HCT116 (cell line): ENCODE measurements at regions not wholly inside any gene's neighbourhood (a gene's known extent, or its start where the extent isn't known, plus 50 kb on each side); places are given as distances from the start of the nearest gene placed in this dataset.

Source experiments
- ATAC-seq: fragments of 200-7000 bp; cut with Tn5 transposase; 2 replicates; pipeline ENCODE4 v1.9.1; 2020; ENCODE audit warnings: mild to moderate bottlenecking, moderate library complexity
- BruUV-seq: library from RNA; stranded (reverse); fragments of 400-500 nt; replicated peaks from 2 replicates; lab custom pipeline; 2021; lab: Mats Ljungman, UMichigan
- CTCF ChIA-PET: fragments of 300-600 bp; sonication (Branson Sonifier 250); formaldehyde crosslinking; loops from one replicate; lab custom pipeline; 2021; ENCODE audit warnings: antibody characterized with exemption; lab: Charles Lee
- POLR2A ChIA-PET: fragments of 300-600, 350-600 bp; sonication (Branson Sonifier 250); formaldehyde crosslinking; loops from one replicate; lab custom pipeline; 2021; ENCODE audit warnings: antibody characterized with exemption; lab: Charles Lee
- RAD21 ChIA-PET, 2 experiments: fragments of 300-600 bp; sonication (Branson Sonifier 250); formaldehyde crosslinking; loops; one replicate each; lab custom pipeline; 2023; ENCODE audit warnings: low total read pairs in 2 of 2; ENCODE audit not compliant: uncharacterized antibody in 2 of 2, unreplicated experiment in 2 of 2, low non-redundant PET in 1 of 2; lab: Charles Lee
- DNase-seq: peaks from one replicate; pipeline ENCODE4 v3.0.0-alpha.2; 2010; ENCODE audit warnings: low read depth, low spot score
- H2AFZ ChIP-seq: fragments of 200-600 bp; shearing (Covaris generic), sonication (generic); 2 replicates; pipeline ENCODE4 v1.6.1; 2017; ENCODE audit warnings: low read depth, mixed run types, mixed read lengths, antibody characterized with exemption, low read length; ENCODE audit not compliant: poor library complexity, severe bottlenecking
- H3K27ac ChIP-seq: 2 replicates; pipeline ENCODE4 v1.5.1; 2012; ENCODE audit warnings: low read depth, low read length
- H3K27me3 ChIP-seq: fragments of 200-600 bp; sonication (generic); 2 replicates; pipeline ENCODE4 v1.6.1; 2016; ENCODE audit warnings: mixed run types, low read length, mixed read lengths; ENCODE audit not compliant: insufficient read depth
- H3K36me3 ChIP-seq, 2 experiments: fragments of 200-500 bp in 1 of 2; fragments of 200-600 bp in 1 of 2; sonication (Bioruptor generic) in 1 of 2; sonication (generic) in 1 of 2; 2 replicates each; pipeline versions ENCODE4 v1.5.1 to v1.6.1; 2014 to 2016; ENCODE audit warnings: low read length in 2 of 2, inconsistent platforms in 1 of 2, mixed read lengths in 1 of 2, mixed run types in 1 of 2; ENCODE audit not compliant: insufficient read depth in 2 of 2, control insufficient read depth in 1 of 2
- H3K4me1 ChIP-seq, 2 experiments: fragments of 200-600 bp in 1 of 2; sonication (generic) in 1 of 2; 2 replicates each; pipeline versions ENCODE4 v1.5.1 to v1.6.1; 2012 to 2017; ENCODE audit warnings: low read length in 2 of 2, inconsistent platforms in 1 of 2, mild to moderate bottlenecking in 1 of 2, mixed read lengths in 1 of 2, mixed run types in 1 of 2, moderate library complexity in 1 of 2; ENCODE audit not compliant: insufficient read depth in 2 of 2, control insufficient read depth in 1 of 2
- H3K4me2 ChIP-seq: fragments of 200-600 bp; sonication (generic); 2 replicates; pipeline ENCODE4 v1.6.1; 2017; ENCODE audit warnings: mixed run types, low read length, mixed read lengths
- H3K4me3 ChIP-seq, 2 experiments: fragments of 200-600 bp in 1 of 2; sonication (generic) in 1 of 2; replicated peaks in 1 of 2; 2 replicates each; pipeline ENCODE4 v1.5.1; 2011 to 2016; ENCODE audit warnings: low read length in 2 of 2, control low read depth in 1 of 2, low read depth in 1 of 2, mild to moderate bottlenecking in 1 of 2, mixed read lengths in 1 of 2, mixed run types in 1 of 2
- H3K79me2 ChIP-seq: fragments of 200-600 bp; sonication (generic); 2 replicates; pipeline ENCODE4 v1.6.1; 2017; ENCODE audit warnings: mild to moderate bottlenecking, mixed run types, low read length, moderate library complexity, mixed read lengths; ENCODE audit not compliant: insufficient read depth
- H3K9ac ChIP-seq: fragments of 200-600 bp; sonication (generic); 2 replicates; pipeline ENCODE4 v1.6.1; 2016; ENCODE audit warnings: low read length, mixed read lengths
- H3K9me2 ChIP-seq: fragments of 200-600 bp; sonication (generic), shearing (Covaris generic); 2 replicates; pipeline ENCODE4 v1.6.1; 2017; ENCODE audit warnings: mixed run types, mild to moderate bottlenecking, moderate library complexity; ENCODE audit not compliant: insufficient read depth
- H3K9me3 ChIP-seq, 2 experiments: fragments of 200-500 bp in 1 of 2; fragments of 200-600 bp in 1 of 2; sonication (Bioruptor generic) in 1 of 2; sonication (generic) in 1 of 2; 2 replicates each; pipeline ENCODE4 v1.6.1; 2014 to 2017; ENCODE audit warnings: low read length in 2 of 2, mixed read lengths in 2 of 2, inconsistent platforms in 1 of 2, low read depth in 1 of 2, mild to moderate bottlenecking in 1 of 2, mixed run types in 1 of 2, moderate library complexity in 1 of 2; ENCODE audit not compliant: control insufficient read depth in 1 of 2, insufficient read depth in 1 of 2
- H4K20me1 ChIP-seq: fragments of 200-600 bp; sonication (generic), shearing (Covaris generic); 2 replicates; pipeline ENCODE4 v1.6.1; 2017; ENCODE audit warnings: mixed run types, mild to moderate bottlenecking, moderate library complexity; ENCODE audit not compliant: insufficient read depth
- CBX3 ChIP-seq: IDR thresholded peaks from 2 replicates; pipeline ENCODE4 v1.6.1; 2012; ENCODE audit warnings: low read depth
- CEBPB ChIP-seq: IDR thresholded peaks from 2 replicates; pipeline ENCODE4 v1.6.1; 2012; ENCODE audit warnings: low read depth
- CTCF ChIP-seq, 3 experiments: fragments of 200-600 bp in 1 of 3; sonication (generic) in 1 of 3; IDR thresholded peaks in 2 of 3; conservative IDR thresholded peaks in 1 of 3; 2 replicates each; pipeline ENCODE4 v1.5.1; 2012 to 2017; ENCODE audit warnings: low read depth in 2 of 3, low read length in 2 of 3, antibody characterized with exemption in 1 of 3, borderline replicate concordance in 1 of 3, control low read depth in 1 of 3, mild to moderate bottlenecking in 1 of 3, mixed read lengths in 1 of 3, mixed run types in 1 of 3, moderate library complexity in 1 of 3; ENCODE audit not compliant: insufficient read depth in 1 of 3
- EGR1 ChIP-seq: IDR thresholded peaks from 2 replicates; pipeline ENCODE4 v1.6.1; 2012; ENCODE audit warnings: low read depth
- EZH2phosphoT487 ChIP-seq: fragments of 200-600 bp; IDR thresholded peaks from 2 replicates; pipeline ENCODE4 v1.6.1; 2018; ENCODE audit warnings: antibody characterized with exemption, borderline replicate concordance
- FOSL1 ChIP-seq: IDR thresholded peaks from 2 replicates; pipeline ENCODE4 v1.6.1; 2012; ENCODE audit warnings: low read depth
- POLR2A ChIP-seq: IDR thresholded peaks from 2 replicates; pipeline ENCODE4 v1.7.0; 2011; ENCODE audit warnings: borderline replicate concordance; ENCODE audit not compliant: insufficient read depth, insufficient read length; ENCODE audit errors: extremely low read depth
- RAD21 ChIP-seq: IDR thresholded peaks from 2 replicates; pipeline ENCODE4 v1.6.1; 2012; ENCODE audit warnings: low read depth, mild to moderate bottlenecking
- TCF7L2 ChIP-seq: IDR thresholded peaks from 2 replicates; pipeline ENCODE4 v1.7.0; 2011; ENCODE audit warnings: borderline replicate concordance, inconsistent platforms; ENCODE audit not compliant: insufficient read depth, insufficient read length; ENCODE audit errors: extremely low read depth
- YY1 ChIP-seq: IDR thresholded peaks from 2 replicates; pipeline ENCODE4 v1.6.1; 2011; ENCODE audit warnings: low read length, low read depth, moderate library complexity, mild to moderate bottlenecking; ENCODE audit not compliant: insufficient replicate concordance; ENCODE audit errors: extremely low read depth
- ZNF274 ChIP-seq: fragments of 200-500 bp; sonication (Bioruptor generic); IDR thresholded peaks from 2 replicates; pipeline ENCODE4 v1.6.1; 2014; ENCODE audit warnings: mild to moderate bottlenecking, low read depth, low read length, inconsistent platforms
- intact Hi-C: fragments of 100-400 bp; cut with micrococcal nuclease; formaldehyde crosslinking; loops from 2 replicates; pipeline ENCODE4 v1.10.0; 2022

- H3K9ac ChIP-seq, result no peak overlapping the region
- intact Hi-C loops, result no loop called here
- no peak overlapping the region for H3K4me2 ChIP-seq
- H3K27me3 ChIP-seq, result no peaks in the 10 kb centered on the region
- H3K4me3 ChIP-seq, result no peak overlapping the region
- H3K36me3 ChIP-seq, result no peaks in the 10 kb centered on the region
- no TSS peak for BruUV-seq
- H3K27ac ChIP-seq, result no peak overlapping the region
- CTCF ChIA-PET, result no interaction called here
- H3K9me3 ChIP-seq, result peaks cover 0 to 16% of the 10 kb centered on the region in 2 experiments; a peak in 2 of 4 replicates
- no peaks in the 10 kb centered on the region for H4K20me1 ChIP-seq
- H3K79me2 ChIP-seq, result no peaks in the 10 kb centered on the region
- no peaks in the 10 kb centered on the region for H3K9me2 ChIP-seq
- DNase-seq (no peak), ATAC-seq (no peak)
- TF ChIP-seq CBX3, result no peak
- TF ChIP-seq RAD21, result no peak
- TF ChIP-seq POLR2A, result no peak
- TF ChIP-seq EGR1, result no peak
- no peak for TF ChIP-seq CTCF (IDR thresholded peaks at IDR 0.05 in 2 of 3, conservative IDR thresholded peaks at IDR 0.05 in 1 of 3; ENCODE audit: borderline replicate concordance in 1 of 3, insufficient read depth in 1 of 3, low read depth in 2 of 3, low read length in 2 of 3)
- no peak for TF ChIP-seq TCF7L2
- no peak for TF ChIP-seq ZNF274
- TF ChIP-seq EZH2phosphoT487, result no peak
- no peak for TF ChIP-seq FOSL1
- TF ChIP-seq YY1, result no peak
- TF ChIP-seq CEBPB, result no peak
- RAD21 ChIA-PET, result no interaction called here
- no peak overlapping the region for H2AFZ ChIP-seq
- POLR2A ChIA-PET, result no interaction called here
- H3K4me1 ChIP-seq, result no peaks in the 10 kb centered on the region
Observed at GRCh38 chr3:76566211-76566534, 473.7 kb upstream of the ROBO2 start.
